ENCODE measurements at regions not wholly inside any gene's neighbourhood (a gene's known extent, or its start where the extent isn't known, plus 50 kb on each side); places are given as distances from the start of the nearest gene placed in this dataset.

DNA sequence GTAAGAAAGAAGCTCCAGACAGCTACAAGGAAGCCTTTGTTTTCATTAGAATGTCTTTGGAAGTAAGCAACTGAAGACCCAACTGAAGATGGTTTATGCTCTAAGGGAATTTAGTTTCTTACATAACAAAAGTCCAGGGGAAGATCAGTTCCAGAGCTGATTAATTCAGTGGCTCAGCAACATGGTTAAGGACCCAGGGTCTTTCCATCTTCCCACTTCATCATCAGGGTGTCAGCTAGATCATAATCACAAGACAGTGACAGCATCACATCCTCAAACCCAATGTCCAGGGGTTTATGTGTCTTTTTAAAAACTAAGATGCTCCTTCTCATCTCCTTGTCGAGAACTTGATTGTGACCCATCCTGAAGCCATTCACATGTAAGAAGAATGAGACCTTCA, 119.7 kb upstream of the PRDM1 start:
- Histone ChIP-seq H3K4me1 (no peaks in the 10 kb centered on the region), H3K36me3 (replicated peaks) (no peaks in the 10 kb centered on the region), H3K4me3 (no peak overlapping the region), H3K9me3 (no peaks in the 10 kb centered on the region), H3K27me3 (ENCODE audit: low read depth) (no peaks in the 10 kb centered on the region)
- no peak for DNase-seq (ENCODE audit: low spot score in 2 of 2)
- in situ Hi-C loops (cut with MboI; ENCODE audit: low sequenced_read_pairs), result no loop called here

DNA sequence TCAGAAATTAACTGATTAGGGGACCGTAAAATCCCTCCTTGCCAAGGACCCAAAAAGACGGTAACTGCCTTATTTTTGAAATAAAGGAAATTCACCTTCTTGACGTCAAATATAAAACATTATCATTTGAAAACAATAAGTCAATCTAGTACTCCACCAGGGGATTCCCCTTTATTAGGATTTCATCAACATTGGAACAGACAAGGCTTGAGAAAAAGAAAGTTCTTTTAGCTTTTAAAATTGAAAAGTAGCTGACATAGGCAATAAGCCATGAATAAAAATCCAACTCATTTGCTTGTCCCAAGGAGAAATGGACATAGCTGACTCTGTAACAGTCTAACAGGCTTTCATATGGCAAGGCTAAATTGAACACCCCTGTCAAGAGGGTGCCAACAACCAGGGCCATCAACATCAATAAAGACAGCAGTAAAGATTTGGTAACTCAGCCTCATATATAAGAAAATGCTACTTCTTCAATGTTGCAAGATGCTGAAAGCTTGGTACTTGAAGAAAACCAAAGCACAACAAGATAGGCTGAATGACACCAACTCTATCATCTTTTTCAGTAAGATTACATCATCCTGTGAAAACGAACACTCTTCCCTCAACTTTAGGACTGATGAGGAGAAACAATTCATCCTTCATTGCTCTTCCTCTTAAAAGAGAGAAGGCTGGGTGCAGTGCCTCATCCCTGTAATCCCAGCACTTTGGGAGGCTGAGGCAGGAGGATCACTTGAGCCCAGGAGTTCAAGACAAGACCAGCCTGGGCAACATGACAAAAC, 121.0 kb upstream of the PRDM1 start:
- Histone ChIP-seq H3K36me3 (replicated peaks) (no peaks in the 10 kb centered on the region), H3K4me3 (no peak overlapping the region), H3K27me3 (ENCODE audit: low read depth) (no peaks in the 10 kb centered on the region), H3K4me1 (no peaks in the 10 kb centered on the region), H3K9me3 (no peaks in the 10 kb centered on the region)
- in situ Hi-C loops (cut with MboI; ENCODE audit: low sequenced_read_pairs), result no loop called here
- no peak for DNase-seq (ENCODE audit: low spot score in 2 of 2)

- 0 out of 2 replicates have a peak, but pooled peaks cover 3% of the 10 kb centered on the region for H3K4me1 ChIP-seq
- no peaks in the 10 kb centered on the region for H3K27me3 ChIP-seq (ENCODE audit: low read depth)
- H3K9me3 ChIP-seq, result no peaks in the 10 kb centered on the region
- H3K4me3 ChIP-seq, result no peak overlapping the region
- no peaks in the 10 kb centered on the region for H3K36me3 ChIP-seq (replicated peaks)
- in situ Hi-C loops (cut with MboI; ENCODE audit: low sequenced_read_pairs), result no loop called here
- no peak for DNase-seq (ENCODE audit: low spot score in 2 of 2)
Observed at GRCh38 chr6:105954148-105954547, 132.0 kb upstream of the PRDM1 start.

- in situ Hi-C loops (cut with MboI; ENCODE audit: low sequenced_read_pairs), result no loop called here
- Histone ChIP-seq H3K9me3 (no peaks in the 10 kb centered on the region), H3K4me3 (no peak overlapping the region), H3K36me3 (replicated peaks) (no peaks in the 10 kb centered on the region), H3K27me3 (ENCODE audit: low read depth) (no peaks in the 10 kb centered on the region), H3K4me1 (0 out of 2 replicates have a peak, but pooled peaks cover 3% of the 10 kb centered on the region)
- DNase-seq (ENCODE audit: low spot score in 2 of 2), result peak in 1 of 2 experiments; percentile 8
Observed at GRCh38 chr6:105952772-105953690, 133.1 kb upstream of the PRDM1 start.

DNA sequence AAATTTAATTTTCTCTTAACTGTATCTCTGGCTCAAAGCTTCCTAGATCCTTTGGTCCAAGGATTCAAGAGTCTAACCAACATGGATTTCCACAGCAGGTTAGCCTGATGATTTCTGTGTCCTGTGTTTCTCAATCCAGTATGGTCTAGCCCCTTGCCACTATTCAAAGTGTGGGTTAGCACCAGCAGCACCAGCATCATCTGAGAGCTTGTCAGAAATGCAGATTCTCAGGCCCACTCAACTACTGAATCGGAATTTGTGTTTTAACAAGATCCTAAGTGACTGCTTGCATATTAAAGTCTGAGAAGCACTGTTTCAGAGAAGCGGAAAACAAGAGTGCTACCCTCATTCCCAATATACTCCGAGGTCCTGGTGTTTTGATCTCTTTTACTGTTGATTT, 133.8 kb upstream of the PRDM1 start:
- in situ Hi-C loops (cut with MboI; ENCODE audit: low sequenced_read_pairs), result no loop called here

DNA sequence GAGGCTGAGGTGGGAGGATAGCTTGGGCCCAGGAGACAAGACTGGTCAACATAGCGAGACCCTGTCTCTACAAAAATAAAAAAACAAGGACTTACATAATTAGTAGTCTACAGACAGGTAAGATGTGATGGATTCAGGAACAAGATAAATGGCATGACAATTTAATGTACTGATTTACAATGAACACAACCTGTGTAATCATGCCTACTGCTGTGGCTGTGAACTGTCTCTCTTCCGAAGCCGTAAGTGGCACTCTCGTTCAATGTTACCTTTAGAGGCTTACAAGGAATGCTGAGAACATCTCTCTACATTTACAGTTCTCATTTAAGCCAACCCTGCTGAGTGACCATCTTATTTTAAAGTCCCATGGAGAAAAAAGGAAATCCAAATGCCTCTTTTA, 134.8 kb upstream of the PRDM1 start:
- DNase-seq (ENCODE audit: low spot score in 2 of 2), result no peak
- in situ Hi-C loops (cut with MboI; ENCODE audit: low sequenced_read_pairs), result no loop called here
- no peak overlapping the region for H3K4me3 ChIP-seq

More for the DNA sequence above, 133.8 kb upstream of the PRDM1 start:
- Histone ChIP-seq H3K9me3 (no peaks in the 10 kb centered on the region), H3K36me3 (replicated peaks) (no peaks in the 10 kb centered on the region), H3K4me3 (no peak overlapping the region), H3K27me3 (ENCODE audit: low read depth) (no peaks in the 10 kb centered on the region), H3K4me1 (0 out of 2 replicates have a peak, but pooled peaks cover 3% of the 10 kb centered on the region)
- DNase-seq (ENCODE audit: low spot score in 2 of 2), result no peak

GRCh38 chr6:105949869-105950268, 136.3 kb upstream of the PRDM1 start:
- H3K36me3 ChIP-seq (replicated peaks), result no peaks in the 10 kb centered on the region
- H3K9me3 ChIP-seq, result no peaks in the 10 kb centered on the region
- no peak overlapping the region for H3K4me3 ChIP-seq
- in situ Hi-C loops (cut with MboI; ENCODE audit: low sequenced_read_pairs), result no loop called here
- no peak for DNase-seq (ENCODE audit: low spot score in 2 of 2)
- H3K4me1 ChIP-seq, result 0 out of 2 replicates have a peak, but pooled peaks cover 3% of the 10 kb centered on the region
- H3K27me3 ChIP-seq (ENCODE audit: low read depth), result peaks cover 2% of the 10 kb centered on the region; the same call in 1 of the 2 replicates

More for the DNA sequence above, 134.8 kb upstream of the PRDM1 start:
- Histone ChIP-seq H3K9me3 (no peaks in the 10 kb centered on the region), H3K27me3 (ENCODE audit: low read depth) (no peaks in the 10 kb centered on the region), H3K36me3 (replicated peaks) (no peaks in the 10 kb centered on the region), H3K4me1 (0 out of 2 replicates have a peak, but pooled peaks cover 3% of the 10 kb centered on the region)

DNA sequence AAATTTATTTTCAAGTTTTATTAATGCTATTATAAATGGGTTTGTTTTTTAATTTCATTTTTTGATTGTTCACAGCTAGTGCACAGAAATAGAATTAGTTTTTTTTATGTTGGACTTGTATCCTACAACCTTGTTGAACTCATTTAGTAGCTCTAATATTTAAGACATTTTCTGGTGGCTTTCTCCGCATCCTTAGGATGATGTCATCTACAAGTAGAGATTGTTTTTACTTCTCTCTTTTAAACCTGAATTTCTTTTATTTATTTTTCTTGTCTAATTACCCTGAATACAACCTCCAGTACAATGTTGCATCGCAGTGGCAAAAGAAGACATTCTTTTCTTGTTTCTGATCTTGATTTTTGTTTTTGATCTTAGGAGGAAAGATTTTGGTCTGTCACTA, 142.6 kb upstream of the PRDM1 start:
- Histone ChIP-seq H3K36me3 (replicated peaks) (no peaks in the 10 kb centered on the region), H3K4me1 (peaks cover 7% of the 10 kb centered on the region), H3K4me3 (no peak overlapping the region), H3K27me3 (ENCODE audit: low read depth) (peaks cover 20% of the 10 kb centered on the region), H3K9me3 (no peaks in the 10 kb centered on the region)
- in situ Hi-C loops (cut with MboI; ENCODE audit: low sequenced_read_pairs), result no loop called here
- no peak for DNase-seq (ENCODE audit: low spot score in 2 of 2)

GRCh38 chr6:105941621-105942412, 144.3 kb upstream of the PRDM1 start:
- Histone ChIP-seq H3K4me1 (peaks cover 7% of the 10 kb centered on the region), H3K27me3 (ENCODE audit: low read depth) (peaks cover 20% of the 10 kb centered on the region), H3K36me3 (replicated peaks) (no peaks in the 10 kb centered on the region), H3K9me3 (no peaks in the 10 kb centered on the region), H3K4me3 (no peak overlapping the region)
- in situ Hi-C loops (cut with MboI; ENCODE audit: low sequenced_read_pairs), result no loop called here
- DNase-seq (ENCODE audit: low spot score in 2 of 2), result no peak

- H3K4me1 ChIP-seq, result peaks cover 7% of the 10 kb centered on the region
- peaks cover 20% of the 10 kb centered on the region for H3K27me3 ChIP-seq (ENCODE audit: low read depth)
- H3K4me3 ChIP-seq, result no peak overlapping the region
- no peaks in the 10 kb centered on the region for H3K36me3 ChIP-seq (replicated peaks)
- no peaks in the 10 kb centered on the region for H3K9me3 ChIP-seq
- DNase-seq (ENCODE audit: low spot score in 2 of 2), result peak; percentile 9 to 44
- in situ Hi-C loops (cut with MboI; ENCODE audit: low sequenced_read_pairs), result no loop called here
Observed at GRCh38 chr6:105940990-105941389, 145.1 kb upstream of the PRDM1 start.

GRCh38 chr6:105936972-105937371, 149.2 kb upstream of the PRDM1 start:
- Histone ChIP-seq H3K4me1 (peaks cover 7% of the 10 kb centered on the region), H3K36me3 (replicated peaks) (no peaks in the 10 kb centered on the region), H3K27me3 (ENCODE audit: low read depth) (peaks cover 9% of the 10 kb centered on the region; the same call in 1 of the 2 replicates), H3K9me3 (no peaks in the 10 kb centered on the region), H3K4me3 (no peak overlapping the region)
- in situ Hi-C loops (cut with MboI; ENCODE audit: low sequenced_read_pairs), result no loop called here
- DNase-seq (ENCODE audit: low spot score in 2 of 2), result no peak

DNA sequence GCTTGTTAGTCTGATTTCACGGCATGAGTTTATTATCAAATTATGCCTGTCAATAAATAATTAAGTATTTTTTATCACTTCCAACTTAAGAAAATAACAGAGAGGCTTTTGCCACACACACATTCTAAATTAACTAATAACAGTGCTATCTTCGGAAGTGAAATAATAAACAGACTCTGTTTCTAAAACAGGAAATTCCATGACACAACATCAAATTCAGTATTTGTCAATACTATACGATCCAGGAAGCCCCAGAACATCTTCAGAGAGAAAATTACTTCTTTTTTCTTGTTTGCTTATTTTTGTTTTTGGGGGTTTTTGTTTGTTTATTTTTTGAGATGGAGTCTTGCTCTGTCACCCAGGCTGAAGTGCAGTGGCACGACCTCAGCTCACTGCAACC, 150.7 kb upstream of the PRDM1 start:
- DNase-seq (ENCODE audit: low spot score in 2 of 2), result no peak
- no peaks in the 10 kb centered on the region for H3K36me3 ChIP-seq (replicated peaks)
- H3K4me3 ChIP-seq, result no peak overlapping the region
- H3K27me3 ChIP-seq (ENCODE audit: low read depth), result 0 out of 2 replicates have a peak, but pooled peaks cover 4% of the 10 kb centered on the region
- H3K9me3 ChIP-seq, result no peaks in the 10 kb centered on the region
- H3K4me1 ChIP-seq, result peaks cover under 1% of the 10 kb centered on the region; the same call in 1 of the 2 replicates
- in situ Hi-C loops (cut with MboI; ENCODE audit: low sequenced_read_pairs), result no loop called here

DNA sequence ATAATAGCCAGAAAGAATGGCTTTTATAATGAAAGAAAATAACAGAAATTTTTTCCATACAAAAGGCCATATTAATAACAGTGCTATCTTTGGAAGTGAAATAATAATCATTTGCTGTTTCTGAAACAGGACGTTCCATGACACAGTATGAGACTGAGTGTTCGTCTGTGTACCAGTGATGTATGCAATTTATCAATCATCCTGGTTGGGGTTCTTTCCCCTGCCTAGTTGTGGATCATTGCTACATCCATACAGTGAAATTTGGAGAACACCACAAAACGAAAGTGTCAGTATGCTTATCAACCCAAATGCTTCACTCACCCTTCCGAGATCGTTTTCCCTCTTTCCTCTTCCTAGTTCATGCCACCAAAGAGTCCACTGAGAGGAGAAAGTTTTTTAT, 151.4 kb upstream of the PRDM1 start:
- in situ Hi-C loops (cut with MboI; ENCODE audit: low sequenced_read_pairs), result no loop called here
- H3K27me3 ChIP-seq (ENCODE audit: low read depth), result 0 out of 2 replicates have a peak, but pooled peaks cover 4% of the 10 kb centered on the region
- no peak overlapping the region for H3K4me3 ChIP-seq
- H3K9me3 ChIP-seq, result no peaks in the 10 kb centered on the region
- no peaks in the 10 kb centered on the region for H3K36me3 ChIP-seq (replicated peaks)
- DNase-seq (ENCODE audit: low spot score in 2 of 2), result no peak
- H3K4me1 ChIP-seq, result no peaks in the 10 kb centered on the region

All from HAP-1 (cell line).